Glomerular endothelial cell (primary cell): ENCODE measurements at regions not wholly inside any gene's neighbourhood (a gene's known extent, or its start where the extent isn't known, plus 50 kb on each side); places are given as distances from the start of the nearest gene placed in this dataset.
"Not testable (repeated sequence)": the region's sequence is repeated elsewhere in the genome, so short reads cannot be mapped to it uniquely, and the experiment has no call there.

Source experiments
- DNase-seq: peaks from one replicate; pipeline ENCODE4 v3.0.0-alpha.2; 2011; ENCODE audit warnings: low read depth, low spot score; ENCODE audit errors: extremely low read depth

DNA sequence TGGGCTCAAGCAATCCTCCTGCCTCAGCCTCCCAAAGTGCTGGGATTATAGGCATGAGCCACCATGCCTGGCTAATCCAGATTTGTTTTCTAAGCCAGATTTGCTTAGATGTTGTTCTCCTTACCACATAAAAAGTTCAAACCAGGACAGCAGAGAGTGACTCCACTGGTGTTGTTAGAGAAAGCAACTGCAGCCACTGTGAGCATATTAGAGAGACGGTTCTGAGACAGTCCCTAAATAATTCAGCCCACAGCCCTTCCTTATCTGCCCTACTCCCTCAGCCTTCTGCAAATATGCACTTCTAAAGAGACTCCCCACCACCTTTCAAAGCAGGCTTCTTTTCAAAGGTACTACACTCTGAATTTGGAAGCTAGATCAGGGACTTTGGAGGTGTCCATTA, 96.1 kb downstream of the DRD1 start:
- no peak for DNase-seq

DNA sequence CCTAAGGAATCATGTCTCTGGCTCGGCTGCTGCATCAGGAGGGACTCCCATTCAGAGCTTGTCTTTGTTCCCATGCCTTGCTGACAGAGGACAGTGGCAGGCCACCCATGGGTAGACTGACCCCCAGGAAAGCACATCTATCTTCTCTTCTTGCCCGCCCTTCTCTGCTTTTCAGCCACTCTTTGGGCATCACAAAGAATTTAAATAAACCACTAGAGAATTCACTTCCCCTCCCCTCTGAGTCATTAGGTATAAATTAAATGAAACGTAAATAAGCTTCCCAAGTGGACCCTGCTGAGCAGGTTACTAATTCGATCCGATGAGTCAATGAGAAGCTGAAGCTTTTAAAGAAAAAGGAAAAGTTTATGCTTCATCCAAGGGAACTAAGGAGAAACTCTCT, 97.0 kb downstream of the DRD1 start:
- no peak for DNase-seq

DNA sequence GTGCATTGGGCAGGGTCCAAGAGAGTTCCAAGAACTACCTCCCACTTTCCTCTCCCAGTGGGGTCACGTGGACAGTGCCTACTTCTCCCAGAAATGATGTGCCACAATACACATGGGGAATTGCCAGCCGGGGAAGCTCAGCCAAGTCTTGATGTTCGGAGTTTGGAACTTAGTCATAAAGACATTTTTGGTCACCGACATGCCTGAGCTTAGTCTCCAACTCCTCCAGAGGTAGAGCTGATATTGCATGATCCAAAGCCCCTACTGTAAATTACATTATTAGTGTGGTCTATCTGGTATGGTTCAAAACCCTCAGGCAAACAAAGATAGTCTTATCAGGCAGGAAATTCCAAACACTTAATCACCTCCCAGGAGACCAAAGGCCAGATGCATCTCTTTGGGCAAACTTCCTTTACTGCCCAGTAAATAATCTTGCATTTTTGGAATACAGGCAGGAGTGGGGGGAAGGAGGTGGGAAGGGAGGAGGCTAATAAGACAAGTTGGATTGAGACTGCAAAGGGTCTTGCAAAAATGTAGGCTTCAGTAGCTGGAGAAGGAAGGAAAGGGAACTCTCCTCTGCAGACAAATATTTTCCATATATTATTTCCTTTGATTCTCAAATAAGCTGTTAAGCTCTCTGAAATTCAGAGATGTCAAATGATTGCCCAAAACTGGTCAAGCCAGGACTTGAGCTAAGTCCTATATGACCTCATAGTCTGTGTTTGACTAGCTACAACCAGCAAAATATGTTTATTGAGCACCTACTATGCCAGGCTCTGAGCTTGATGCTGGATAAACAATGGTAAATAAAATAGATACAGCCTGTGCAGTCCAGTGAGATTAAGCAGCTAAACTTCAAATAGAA, 99.4 kb downstream of the DRD1 start:
- no peak for DNase-seq

DNA sequence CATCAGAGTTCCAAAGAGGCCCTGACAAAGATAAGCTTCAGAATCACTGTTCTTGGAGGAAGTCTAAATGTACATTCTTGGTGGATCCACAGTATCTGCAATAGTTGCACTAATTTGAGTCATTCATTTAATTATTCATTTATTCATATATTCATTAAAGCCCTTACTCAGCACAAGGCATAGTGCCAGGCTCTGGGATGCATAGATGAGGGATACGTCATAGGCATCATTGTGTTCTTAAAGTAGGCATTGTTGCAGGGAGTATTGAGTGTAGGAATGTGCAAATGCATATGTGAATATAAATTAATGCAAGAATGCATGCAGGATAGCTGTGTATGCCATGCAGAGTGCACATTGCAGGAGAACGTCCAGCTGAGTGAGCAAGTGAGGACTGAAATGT, 100.7 kb downstream of the DRD1 start:
- DNase-seq, result no peak

DNA sequence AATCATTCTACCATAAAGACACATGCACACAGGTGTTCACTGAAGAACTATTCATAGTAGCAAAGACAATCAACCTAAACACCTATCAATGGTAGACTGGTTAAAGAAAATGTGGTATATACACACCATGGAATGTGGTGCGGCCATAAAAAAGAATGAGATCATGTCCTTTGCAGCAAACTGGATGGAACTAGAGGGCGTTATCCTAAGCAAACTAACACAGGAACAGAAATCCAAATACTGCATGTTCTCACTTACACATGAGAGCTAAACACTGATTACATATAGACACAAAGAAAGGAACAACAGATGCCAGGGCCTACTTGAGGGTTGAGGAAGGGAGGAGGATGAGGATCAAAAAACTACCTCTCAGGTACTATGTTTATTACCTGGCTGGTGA, 103.8 kb downstream of the DRD1 start:
- DNase-seq, result no peak

DNA sequence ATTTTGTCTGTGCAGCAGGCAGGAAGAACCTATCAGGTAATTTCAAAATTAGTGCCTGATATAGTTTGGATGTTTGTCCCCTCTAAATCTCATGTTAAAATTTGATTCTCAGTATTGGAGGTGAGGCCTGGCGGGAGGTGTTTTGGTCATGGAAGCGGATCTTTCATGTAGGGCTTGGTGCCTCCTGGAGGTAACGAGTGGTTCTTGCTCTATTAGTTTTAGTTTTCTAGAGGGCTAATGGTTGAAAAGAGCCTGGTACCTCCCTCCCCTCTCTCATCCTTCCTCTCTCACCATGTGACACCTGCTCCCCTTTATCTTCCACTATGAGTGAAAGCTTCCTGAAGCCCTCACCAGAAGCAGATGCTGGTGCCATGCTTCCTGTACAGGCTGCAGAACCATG, 106.3 kb downstream of the DRD1 start:
- DNase-seq, result no peak

DNA sequence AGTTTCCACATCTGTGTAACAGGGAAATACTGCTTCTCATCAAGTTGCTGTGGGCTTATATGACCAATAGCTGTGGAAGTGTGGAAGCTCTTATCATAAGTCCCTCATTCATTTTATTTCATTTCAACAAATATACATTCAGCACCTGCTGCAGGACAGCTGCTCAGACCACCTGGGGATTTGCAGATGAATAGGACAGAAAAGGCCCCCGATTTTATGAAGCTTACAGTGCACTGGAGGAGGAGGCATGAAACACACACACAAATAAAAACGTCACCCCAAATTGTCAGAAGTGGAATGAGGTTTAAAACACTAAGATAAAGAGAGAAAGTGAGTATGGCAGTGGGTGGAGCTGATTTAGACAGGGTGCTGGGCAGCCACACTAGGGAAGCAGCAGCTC, 107.2 kb downstream of the DRD1 start:
- no peak for DNase-seq

DNA sequence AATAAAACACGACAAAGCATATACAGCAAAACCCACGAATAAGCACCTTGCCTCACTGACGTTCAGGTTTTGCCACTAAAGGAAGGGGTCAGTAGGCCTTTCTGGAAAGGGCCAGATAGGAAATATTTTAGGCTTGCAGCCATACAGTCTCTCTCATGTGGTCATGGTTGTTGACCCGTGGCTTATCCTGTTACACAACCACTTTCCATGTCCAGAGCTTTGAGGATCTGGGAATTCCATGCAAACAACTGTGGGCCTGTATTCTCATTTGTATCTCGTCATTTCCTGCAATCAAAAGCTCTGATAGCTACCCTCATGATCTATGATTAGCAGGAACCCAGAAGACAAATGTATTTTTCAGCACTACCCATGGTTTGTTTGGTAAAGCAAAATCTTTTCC, 108.3 kb downstream of the DRD1 start:
- DNase-seq, result no peak

DNA sequence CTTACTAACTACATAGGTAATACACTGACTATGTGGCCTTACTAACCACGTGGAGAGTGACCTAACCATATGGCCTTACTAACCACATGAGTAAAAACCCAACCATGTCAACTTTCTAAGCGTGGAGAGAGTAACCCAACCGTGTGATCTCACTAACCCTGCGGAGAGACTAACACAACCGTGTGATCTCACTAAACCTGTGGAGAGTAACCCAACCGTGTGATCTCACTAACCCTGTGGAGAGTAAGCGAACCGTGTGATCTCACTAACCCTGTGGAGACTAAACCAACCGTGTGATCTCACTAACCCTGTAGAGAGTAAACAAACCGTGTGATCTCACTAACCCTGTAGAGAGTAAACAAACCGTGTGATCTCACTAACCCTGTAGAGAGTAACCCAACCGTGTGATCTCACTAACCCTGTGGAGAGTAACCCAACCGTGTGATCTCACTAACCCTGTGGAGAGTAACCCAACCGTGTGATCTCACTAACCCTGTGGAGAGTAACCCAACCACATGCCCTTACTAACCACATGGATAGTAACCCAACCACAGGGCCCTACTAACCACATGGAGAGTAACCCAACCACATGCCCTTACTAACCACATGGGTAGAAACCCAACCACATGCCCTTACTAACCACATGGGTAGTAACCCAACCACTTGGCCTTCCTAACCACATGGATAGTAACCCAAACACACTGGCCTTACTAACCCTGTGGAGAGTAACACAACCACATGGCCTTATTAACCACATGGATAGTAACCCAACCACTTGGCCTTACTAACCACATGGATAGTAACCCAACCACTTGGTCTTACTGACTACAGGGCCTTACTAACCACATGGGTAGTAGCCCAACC, 112.6 kb downstream of the DRD1 start:
- DNase-seq, result not testable (repeated sequence)

DNA sequence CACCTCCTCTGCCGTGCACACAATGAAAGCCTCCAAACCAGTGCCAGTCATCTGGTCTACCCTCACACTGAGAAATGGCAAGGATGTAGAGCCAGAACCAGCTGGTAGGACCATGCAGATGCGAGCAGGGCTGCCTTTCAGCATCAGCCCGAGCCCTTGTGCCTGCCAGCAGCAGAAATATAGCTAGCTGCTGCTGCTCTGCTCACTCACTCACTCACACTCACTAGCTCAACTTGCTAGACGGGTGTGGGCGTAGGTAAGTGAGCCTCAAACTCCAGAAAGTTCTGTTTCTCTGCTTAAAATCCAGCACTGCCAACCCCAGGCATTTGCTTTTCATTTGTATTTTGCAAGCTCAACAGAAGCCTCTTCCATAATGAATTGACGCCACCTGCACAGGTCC, 114.0 kb downstream of the DRD1 start:
- no peak for DNase-seq

DNA sequence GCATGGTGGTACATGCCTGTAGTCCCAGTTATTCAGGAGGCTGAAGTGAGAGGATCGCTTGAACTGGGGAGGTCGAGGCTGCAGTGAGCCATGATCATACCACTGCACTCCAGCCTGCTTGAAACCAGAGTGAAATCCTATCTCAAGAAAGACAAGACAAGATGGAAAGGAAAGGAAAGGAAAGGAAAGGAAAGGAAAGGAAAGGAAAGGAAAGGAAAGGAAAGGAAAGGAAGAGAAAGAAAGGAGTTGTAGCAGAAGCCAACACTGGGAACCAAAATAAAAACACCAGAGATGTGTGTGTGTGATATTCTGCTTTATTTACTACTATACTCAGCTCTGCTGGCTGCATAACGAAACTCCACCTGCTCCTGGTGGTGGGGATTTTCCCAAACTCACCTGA, 115.3 kb downstream of the DRD1 start:
- no peak for DNase-seq

DNA sequence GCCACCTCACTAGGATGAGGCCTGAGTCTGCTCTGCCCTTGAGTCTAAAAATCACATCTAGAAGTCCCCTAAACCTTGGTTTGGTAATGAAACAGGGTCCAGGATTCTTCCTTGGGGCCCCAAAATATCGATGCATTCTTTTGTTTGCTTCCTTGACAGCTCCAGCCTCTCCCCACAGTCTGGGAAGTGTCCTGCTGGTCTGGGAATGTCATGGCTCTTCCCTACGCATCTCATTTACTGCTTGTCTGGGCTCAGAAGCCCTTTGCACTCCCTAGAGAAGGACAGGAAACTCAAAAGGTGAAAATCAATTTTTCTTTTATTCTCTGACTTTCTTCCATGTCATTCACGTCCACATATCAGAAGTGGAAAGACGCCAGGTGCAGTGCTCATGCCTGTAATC, 115.8 kb downstream of the DRD1 start:
- no peak for DNase-seq

DNA sequence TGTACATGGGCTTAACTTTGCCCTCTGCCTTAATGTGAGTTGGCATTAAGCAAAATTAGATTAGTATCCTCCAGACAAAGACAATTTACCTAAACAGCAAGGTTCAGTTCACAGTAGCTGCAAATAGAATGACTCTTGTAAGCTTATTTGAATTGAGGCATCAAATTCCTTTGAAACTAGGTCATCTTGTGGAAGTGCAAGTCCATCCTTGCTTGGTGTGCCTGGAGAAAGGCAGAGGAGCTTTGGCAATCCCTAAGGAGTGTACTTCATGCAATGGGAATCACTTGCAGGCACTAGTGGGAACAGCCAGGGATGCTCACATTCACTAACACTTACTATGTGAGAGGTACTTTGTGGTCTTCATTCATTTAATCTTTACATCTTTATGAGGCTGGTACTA, 118.3 kb downstream of the DRD1 start:
- DNase-seq, result no peak

DNA sequence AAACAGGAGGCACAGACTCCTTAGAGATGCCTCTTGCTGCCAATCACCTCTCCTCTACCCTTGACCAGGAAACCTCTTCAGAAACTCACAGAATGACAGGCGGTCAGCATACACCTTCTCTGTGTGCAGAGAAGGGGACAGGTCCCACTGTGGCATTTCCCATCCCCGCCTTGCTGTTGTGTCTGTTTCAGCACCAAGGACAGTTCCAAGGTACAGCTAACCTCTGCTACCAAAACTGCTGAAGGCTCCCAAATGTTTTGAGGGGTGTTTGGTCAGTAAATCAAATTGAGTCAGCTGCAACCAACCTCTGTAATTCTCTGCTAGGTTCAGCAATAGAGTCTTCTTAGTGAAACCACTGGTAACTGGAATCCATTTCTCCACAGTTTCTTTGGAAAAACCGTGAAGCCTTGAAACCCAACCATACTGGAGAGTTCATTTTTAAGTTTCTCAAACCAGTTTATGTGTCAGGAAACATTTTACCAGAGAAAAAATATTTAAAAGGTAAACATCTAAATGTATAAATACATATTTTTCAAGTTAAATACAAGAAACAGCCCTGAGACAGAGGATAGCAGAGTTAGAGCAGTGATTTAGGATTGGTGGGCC, 122.0 kb downstream of the DRD1 start:
- DNase-seq, result no peak

DNA sequence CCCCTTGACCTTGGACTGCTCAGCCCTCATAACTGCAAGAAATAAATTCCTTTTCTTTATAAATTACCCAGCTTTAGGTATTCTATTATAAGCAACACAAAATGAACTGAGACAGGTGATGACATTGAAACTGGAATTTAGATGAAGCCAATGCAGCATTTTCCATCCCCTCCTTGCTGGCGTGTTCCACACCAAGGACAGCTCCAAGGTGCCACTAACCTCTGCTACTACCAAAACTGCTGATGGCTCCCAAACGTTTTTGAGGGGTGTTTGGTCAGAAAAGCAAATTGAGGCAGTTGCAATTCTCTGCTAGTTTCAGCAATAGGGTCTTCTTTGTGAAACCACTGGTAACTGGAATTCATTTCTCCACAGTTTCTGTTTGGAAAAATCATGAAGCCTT, 124.8 kb downstream of the DRD1 start:
- no peak for DNase-seq

DNA sequence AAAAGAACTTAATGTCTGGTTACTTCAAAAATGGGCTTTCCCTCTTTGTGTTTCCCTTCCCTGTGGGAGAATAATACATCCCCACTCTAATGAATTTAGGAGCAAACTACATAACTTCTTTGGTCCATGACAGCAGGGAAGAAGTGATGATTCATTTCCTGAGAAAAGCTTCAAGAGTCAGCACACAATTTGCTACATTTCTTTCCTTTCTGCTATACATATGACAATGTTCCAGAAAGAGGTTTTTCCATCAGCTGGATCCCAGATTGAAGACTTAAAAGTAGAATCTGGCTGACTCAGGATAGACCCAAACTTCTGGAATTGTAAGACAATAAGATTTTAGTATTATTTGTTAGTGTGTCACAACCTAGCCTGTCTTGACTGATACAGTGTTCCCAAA, 126.1 kb downstream of the DRD1 start:
- DNase-seq, result no peak

DNA sequence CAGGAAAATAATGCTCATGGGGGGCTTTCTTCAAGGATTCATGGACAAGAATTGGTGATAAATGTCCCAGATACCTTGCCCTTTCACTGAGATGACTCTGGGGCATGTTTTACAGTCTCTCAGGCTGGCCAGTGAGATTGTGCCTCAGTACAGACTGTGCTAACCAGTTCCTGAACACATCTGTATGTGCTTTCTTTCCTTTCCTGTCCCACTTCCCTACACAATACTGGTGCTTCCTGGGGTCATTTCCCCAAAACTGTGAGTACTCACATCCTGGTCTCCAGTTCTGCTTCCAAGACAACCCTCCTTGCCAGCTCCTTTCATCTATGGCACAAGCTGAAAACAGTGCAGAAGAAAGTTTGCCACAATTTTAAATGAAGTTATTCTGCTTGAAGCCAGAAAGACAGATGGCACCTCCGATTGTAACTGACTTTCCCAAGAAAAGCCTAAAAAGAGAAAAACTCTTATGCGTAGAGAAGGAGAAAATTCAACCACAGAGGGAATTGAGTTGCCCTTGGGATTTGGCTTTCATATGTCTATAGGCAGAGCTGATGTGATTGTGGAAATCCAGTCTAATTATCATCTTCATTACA, 134.7 kb downstream of the DRD1 start:
- no peak for DNase-seq

DNA sequence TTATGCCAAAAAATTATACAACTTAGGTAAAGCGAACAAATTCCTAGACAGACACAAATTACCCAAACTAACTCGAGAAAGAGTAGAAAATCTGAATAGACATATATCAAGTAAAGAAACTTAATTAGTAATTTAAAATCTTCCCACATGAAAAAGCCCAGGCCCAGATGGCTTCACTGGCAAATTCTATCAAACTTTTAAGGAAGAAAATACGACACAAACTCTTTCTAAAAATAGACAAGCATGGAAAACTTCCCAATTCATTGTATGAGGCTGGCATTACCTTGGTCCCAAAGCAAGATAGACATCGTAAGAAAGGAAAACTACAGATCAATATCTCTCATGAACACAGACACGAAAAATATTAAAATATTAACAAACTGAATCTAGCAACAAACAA, 135.3 kb downstream of the DRD1 start:
- no peak for DNase-seq

DNA sequence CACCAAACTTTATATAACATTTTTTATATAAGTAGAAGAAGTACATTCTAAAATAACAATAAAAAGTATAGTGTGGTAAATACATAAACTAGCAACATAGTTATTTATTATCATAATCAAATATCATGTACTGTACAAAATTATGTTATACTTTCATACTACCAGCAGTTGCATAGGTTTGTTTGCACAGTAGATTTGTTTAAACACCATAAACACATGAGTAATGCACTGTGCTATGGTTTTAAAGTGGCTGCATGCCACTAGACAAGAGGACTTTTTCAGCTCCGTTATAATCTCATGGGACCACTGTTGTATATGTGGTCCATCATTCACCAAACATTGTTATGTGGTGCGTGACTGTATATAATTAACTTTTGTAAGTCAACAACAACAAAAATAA, 137.6 kb downstream of the DRD1 start:
- DNase-seq, result no peak

DNA sequence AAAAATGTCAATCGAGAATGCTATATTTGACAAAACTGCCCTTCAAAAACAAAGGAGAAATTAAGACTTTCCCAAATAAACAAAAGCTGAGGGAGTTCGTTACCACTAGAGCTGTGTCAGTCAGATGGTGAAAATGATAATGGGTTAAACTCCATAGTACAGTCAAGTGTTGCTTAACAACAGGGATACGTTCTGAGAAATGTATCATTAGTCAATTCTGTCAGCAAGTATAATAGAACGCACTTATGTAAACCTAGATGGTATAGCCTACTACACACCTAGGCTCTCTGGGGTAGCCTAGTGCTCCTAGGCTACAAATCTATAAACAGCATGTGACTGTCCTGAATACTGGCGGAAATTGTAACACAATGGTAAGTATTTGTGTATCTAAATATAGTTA, 138.7 kb downstream of the DRD1 start:
- DNase-seq, result no peak

DNA sequence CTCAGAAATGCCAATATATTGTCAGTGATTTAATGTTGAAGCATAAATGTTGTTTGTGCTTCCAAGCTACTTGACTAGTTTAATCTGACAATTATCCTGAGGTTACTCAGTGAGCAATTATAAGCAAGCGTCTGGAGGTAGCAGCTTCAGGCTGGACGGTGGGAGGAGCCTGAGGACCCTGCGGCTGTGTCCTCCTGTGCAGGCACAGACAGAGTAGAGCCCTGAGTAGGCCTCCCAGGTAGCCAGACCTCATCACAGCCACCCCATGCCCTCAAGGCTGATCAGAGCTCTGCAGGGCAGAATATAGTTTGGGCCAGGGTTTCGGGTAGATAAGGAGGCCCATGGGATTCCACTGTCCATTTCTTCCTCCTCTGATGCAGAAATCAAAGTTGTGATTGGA, 153.6 kb downstream of the DRD1 start:
- no peak for DNase-seq
